ENCODE measurements at regions not wholly inside any gene's neighbourhood (a gene's known extent, or its start where the extent isn't known, plus 50 kb on each side); places are given as distances from the start of the nearest gene placed in this dataset.

DNA sequence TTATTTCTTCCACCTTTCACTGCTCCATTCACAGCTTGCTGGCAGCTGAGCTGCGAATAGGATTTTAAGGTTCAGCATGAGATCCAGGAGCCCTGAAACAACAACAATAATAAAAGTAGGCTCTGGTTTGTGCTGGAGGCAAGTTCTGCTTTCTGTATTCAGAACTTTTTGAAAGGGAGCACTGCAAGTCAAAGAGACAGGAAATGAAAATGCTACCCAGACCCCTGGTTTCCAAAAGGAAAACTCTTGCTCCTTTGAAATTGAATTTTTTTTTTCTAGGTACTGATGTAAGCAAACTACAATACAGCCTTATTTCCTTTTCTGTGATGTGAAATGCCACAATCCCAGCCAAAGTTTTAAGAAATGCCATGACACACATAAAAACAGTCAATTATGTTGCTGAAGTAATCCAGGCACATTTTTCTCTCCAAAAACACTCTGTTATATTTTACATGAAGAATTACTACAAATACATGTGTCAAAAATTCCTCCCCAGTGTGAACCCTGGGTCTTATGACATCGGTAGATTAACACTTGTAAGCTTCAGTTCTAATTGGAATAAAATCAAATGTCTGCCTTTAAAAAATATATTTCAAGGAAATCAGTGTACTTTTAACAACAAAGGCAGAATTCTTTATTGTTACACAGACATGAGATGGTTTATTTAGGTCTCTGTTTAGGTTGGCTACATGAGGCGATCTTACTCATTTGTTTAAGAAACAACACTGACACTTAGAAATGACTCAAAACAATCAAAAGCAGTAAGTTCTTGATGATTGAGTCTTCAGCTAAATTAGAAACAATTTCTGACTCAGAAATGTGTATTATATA lies 656.7 kb downstream of the EPHA7 start:
- H3K27ac ChIP-seq (ENCODE audit: low read depth, low read length) = peak overlapping the region; percentile 8

GRCh38 chr6:92759178-92759577 lies 660.2 kb downstream of the EPHA7 start:
- no peak overlapping the region for H3K4me3 ChIP-seq (ENCODE audit: low read depth in 1 of 5, low read length in 5 of 5)
- peaks cover 0 to under 1% (median 0%) of the 10 kb centered on the region in 5 donors for H3K9me3 ChIP-seq (ENCODE audit: control insufficient read depth in 5 of 5, low read length in 5 of 5)
- H3K9ac ChIP-seq (ENCODE audit: low read length in 5 of 5) = no peak overlapping the region
- H3K27me3 ChIP-seq (ENCODE audit: control insufficient read depth in 5 of 5, insufficient read depth in 4 of 5, low read length in 5 of 5) = no peaks in the 10 kb centered on the region
- no peak overlapping the region for H3K27ac ChIP-seq (ENCODE audit: low read depth, low read length)
- H3K4me1 ChIP-seq (ENCODE audit: control insufficient read depth in 5 of 5, insufficient read depth in 5 of 5, low read length in 5 of 5) = no peaks in the 10 kb centered on the region
- H3K36me3 ChIP-seq (ENCODE audit: control insufficient read depth in 5 of 5, insufficient read depth in 5 of 5, low read length in 5 of 5) = no peaks in the 10 kb centered on the region

More for the DNA sequence above, 656.7 kb downstream of the EPHA7 start:
- Histone ChIP-seq H3K9ac (ENCODE audit: low read length in 5 of 5) (no peak overlapping the region), H3K27me3 (ENCODE audit: control insufficient read depth in 5 of 5, insufficient read depth in 4 of 5, low read length in 5 of 5) (no peaks in the 10 kb centered on the region), H3K36me3 (ENCODE audit: control insufficient read depth in 5 of 5, insufficient read depth in 5 of 5, low read length in 5 of 5) (no peaks in the 10 kb centered on the region), H3K4me1 (ENCODE audit: control insufficient read depth in 5 of 5, insufficient read depth in 5 of 5, low read length in 5 of 5) (no peaks in the 10 kb centered on the region), H3K4me3 (ENCODE audit: low read depth in 1 of 5, low read length in 5 of 5) (no peak overlapping the region), H3K9me3 (ENCODE audit: control insufficient read depth in 5 of 5, low read length in 5 of 5) (no peaks in the 10 kb centered on the region)

DNA sequence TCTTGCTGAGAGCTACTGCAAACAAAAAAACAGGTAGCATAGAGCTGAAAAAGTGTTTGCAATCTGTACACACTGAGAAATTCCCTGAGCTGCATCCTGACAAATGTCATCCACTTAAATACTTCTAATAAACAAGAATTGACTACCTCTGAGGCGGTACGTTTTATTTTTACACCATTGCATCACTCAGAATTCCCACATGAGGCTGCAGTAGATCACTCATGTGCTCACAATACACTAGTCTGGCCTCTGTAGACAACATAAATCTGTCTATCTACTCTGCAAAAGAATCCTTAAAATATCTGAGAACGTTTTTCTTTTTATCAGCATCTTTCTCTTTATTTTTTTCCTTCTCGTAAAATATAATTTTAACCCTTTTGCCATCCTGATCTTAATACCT lies 661.4 kb downstream of the EPHA7 start:
- no peaks in the 10 kb centered on the region for H3K36me3 ChIP-seq (ENCODE audit: control insufficient read depth in 5 of 5, insufficient read depth in 5 of 5, low read length in 5 of 5)
- H3K27me3 ChIP-seq (ENCODE audit: control insufficient read depth in 5 of 5, insufficient read depth in 4 of 5, low read length in 5 of 5) = no peaks in the 10 kb centered on the region
- no peaks in the 10 kb centered on the region for H3K4me1 ChIP-seq (ENCODE audit: control insufficient read depth in 5 of 5, insufficient read depth in 5 of 5, low read length in 5 of 5)

DNA sequence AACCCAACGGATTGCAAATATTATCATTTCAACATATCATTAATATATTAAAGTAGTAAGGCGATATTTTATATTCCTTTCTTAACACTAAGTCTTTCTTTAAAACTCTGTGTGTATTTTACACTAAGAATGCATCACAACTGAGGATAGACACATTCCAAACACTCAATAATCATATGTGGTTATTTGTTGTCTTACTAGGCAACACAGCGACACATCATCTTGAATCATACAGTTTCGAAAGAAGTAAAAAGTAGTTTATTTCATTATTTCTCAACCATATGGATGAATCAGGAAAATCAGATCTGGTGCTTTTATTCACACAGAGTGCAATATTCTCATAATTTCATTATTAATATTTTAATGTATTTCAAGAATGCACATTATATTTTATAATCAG lies 662.4 kb downstream of the EPHA7 start:
- no peak overlapping the region for H3K4me3 ChIP-seq (ENCODE audit: low read depth in 1 of 5, low read length in 5 of 5)
- H3K9me3 ChIP-seq (ENCODE audit: control insufficient read depth in 5 of 5, low read length in 5 of 5) = peaks cover 5 to 18% (median 14%) of the 10 kb centered on the region in 5 donors
- H3K27me3 ChIP-seq (ENCODE audit: control insufficient read depth in 5 of 5, insufficient read depth in 4 of 5, low read length in 5 of 5) = no peaks in the 10 kb centered on the region
- no peak overlapping the region for H3K27ac ChIP-seq (ENCODE audit: low read depth, low read length)
- H3K9ac ChIP-seq (ENCODE audit: low read length in 5 of 5) = no peak overlapping the region
- no peaks in the 10 kb centered on the region for H3K4me1 ChIP-seq (ENCODE audit: control insufficient read depth in 5 of 5, insufficient read depth in 5 of 5, low read length in 5 of 5)
- H3K36me3 ChIP-seq (ENCODE audit: control insufficient read depth in 5 of 5, insufficient read depth in 5 of 5, low read length in 5 of 5) = no peaks in the 10 kb centered on the region

More for the DNA sequence above, 661.4 kb downstream of the EPHA7 start:
- Histone ChIP-seq H3K4me3 (ENCODE audit: low read depth in 1 of 5, low read length in 5 of 5) (no peak overlapping the region), H3K27ac (ENCODE audit: low read depth, low read length) (no peak overlapping the region), H3K9ac (ENCODE audit: low read length in 5 of 5) (no peak overlapping the region), H3K9me3 (ENCODE audit: control insufficient read depth in 5 of 5, low read length in 5 of 5) (peaks cover 0 to 13% (median 7%) of the 10 kb centered on the region in 5 donors)

- H3K27ac ChIP-seq (ENCODE audit: low read depth, low read length) = no peak overlapping the region
- H3K9ac ChIP-seq (ENCODE audit: low read length in 5 of 5) = no peak overlapping the region
- H3K9me3 ChIP-seq (ENCODE audit: control insufficient read depth in 5 of 5, low read length in 5 of 5) = peaks cover 6 to 19% (median 14%) of the 10 kb centered on the region in 5 donors
- no peaks in the 10 kb centered on the region for H3K4me1 ChIP-seq (ENCODE audit: control insufficient read depth in 5 of 5, insufficient read depth in 5 of 5, low read length in 5 of 5)
- H3K4me3 ChIP-seq (ENCODE audit: low read depth in 1 of 5, low read length in 5 of 5) = no peak overlapping the region
- no peaks in the 10 kb centered on the region for H3K27me3 ChIP-seq (ENCODE audit: control insufficient read depth in 5 of 5, insufficient read depth in 4 of 5, low read length in 5 of 5)
- no peaks in the 10 kb centered on the region for H3K36me3 ChIP-seq (ENCODE audit: control insufficient read depth in 5 of 5, insufficient read depth in 5 of 5, low read length in 5 of 5)
Observed at GRCh38 chr6:92753956-92754355, 665.4 kb downstream of the EPHA7 start.

GRCh38 chr6:92752114-92752513 lies 667.2 kb downstream of the EPHA7 start:
- H3K27ac ChIP-seq (ENCODE audit: low read depth, low read length) = no peak overlapping the region
- no peak overlapping the region for H3K9ac ChIP-seq (ENCODE audit: low read length in 5 of 5)
- no peak overlapping the region for H3K4me3 ChIP-seq (ENCODE audit: low read depth in 1 of 5, low read length in 5 of 5)
- peaks cover 6 to 19% (median 14%) of the 10 kb centered on the region in 5 donors for H3K9me3 ChIP-seq (ENCODE audit: control insufficient read depth in 5 of 5, low read length in 5 of 5)
- no peaks in the 10 kb centered on the region for H3K36me3 ChIP-seq (ENCODE audit: control insufficient read depth in 5 of 5, insufficient read depth in 5 of 5, low read length in 5 of 5)
- no peaks in the 10 kb centered on the region for H3K27me3 ChIP-seq (ENCODE audit: control insufficient read depth in 5 of 5, insufficient read depth in 4 of 5, low read length in 5 of 5)
- H3K4me1 ChIP-seq (ENCODE audit: control insufficient read depth in 5 of 5, insufficient read depth in 5 of 5, low read length in 5 of 5) = no peaks in the 10 kb centered on the region

DNA sequence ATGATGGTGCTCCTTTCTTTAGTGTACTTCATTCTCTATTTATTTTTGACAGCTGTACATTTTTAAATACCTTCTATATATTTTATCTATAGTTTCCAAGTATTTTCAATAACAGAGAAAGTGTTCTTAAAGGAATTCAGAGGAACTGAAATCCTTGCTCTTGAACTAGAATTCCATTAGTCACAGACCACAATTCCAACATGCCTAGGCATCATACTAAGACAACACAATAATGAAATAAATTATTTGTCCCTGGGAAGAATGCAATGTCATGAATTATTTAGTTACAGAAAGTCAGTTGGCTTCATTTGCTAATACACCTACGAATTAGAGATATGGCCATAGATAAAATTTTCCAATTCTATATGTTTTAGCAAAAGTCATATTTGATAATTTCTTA lies 671.2 kb downstream of the EPHA7 start:
- H3K27me3 ChIP-seq (ENCODE audit: control insufficient read depth in 5 of 5, insufficient read depth in 4 of 5, low read length in 5 of 5) = no peaks in the 10 kb centered on the region
- H3K4me1 ChIP-seq (ENCODE audit: control insufficient read depth in 5 of 5, insufficient read depth in 5 of 5, low read length in 5 of 5) = no peaks in the 10 kb centered on the region
- H3K4me3 ChIP-seq (ENCODE audit: low read depth in 1 of 5, low read length in 5 of 5) = no peak overlapping the region
- H3K36me3 ChIP-seq (ENCODE audit: control insufficient read depth in 5 of 5, insufficient read depth in 5 of 5, low read length in 5 of 5) = no peaks in the 10 kb centered on the region
- H3K9ac ChIP-seq (ENCODE audit: low read length in 5 of 5) = no peak overlapping the region
- no peak overlapping the region for H3K27ac ChIP-seq (ENCODE audit: low read depth, low read length)
- H3K9me3 ChIP-seq (ENCODE audit: control insufficient read depth in 5 of 5, low read length in 5 of 5) = peaks cover 6 to 11% (median 9%) of the 10 kb centered on the region in 5 donors

DNA sequence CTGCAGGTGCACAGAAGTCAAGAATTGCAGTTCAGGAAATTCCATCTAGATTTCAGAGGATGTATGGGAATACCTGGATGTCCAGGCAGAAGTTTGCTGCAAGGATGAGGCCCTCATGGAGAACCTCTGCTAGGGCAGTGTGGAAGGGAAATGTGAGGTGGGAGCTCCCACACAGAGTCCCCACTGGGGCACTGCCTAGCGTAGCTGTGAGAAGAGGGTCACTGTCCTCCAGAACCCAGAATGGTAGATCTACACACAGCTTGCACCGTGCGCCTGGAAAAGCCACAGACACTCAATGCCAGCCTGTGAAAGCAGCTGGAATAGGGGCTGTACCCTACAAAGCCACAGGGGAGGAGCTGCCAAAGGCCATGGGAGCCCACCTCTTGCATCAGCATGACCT lies 681.4 kb downstream of the EPHA7 start:
- no peaks in the 10 kb centered on the region for H3K36me3 ChIP-seq (ENCODE audit: control insufficient read depth in 5 of 5, insufficient read depth in 5 of 5, low read length in 5 of 5)
- no peak overlapping the region for H3K27ac ChIP-seq (ENCODE audit: low read depth, low read length)
- no peaks in the 10 kb centered on the region for H3K27me3 ChIP-seq (ENCODE audit: control insufficient read depth in 5 of 5, insufficient read depth in 4 of 5, low read length in 5 of 5)
- no peaks in the 10 kb centered on the region for H3K9me3 ChIP-seq (ENCODE audit: control insufficient read depth in 5 of 5, low read length in 5 of 5)
- H3K9ac ChIP-seq (ENCODE audit: low read length in 5 of 5) = no peak overlapping the region
- H3K4me3 ChIP-seq (ENCODE audit: low read depth in 1 of 5, low read length in 5 of 5) = no peak overlapping the region
- H3K4me1 ChIP-seq (ENCODE audit: control insufficient read depth in 5 of 5, insufficient read depth in 5 of 5, low read length in 5 of 5) = no peaks in the 10 kb centered on the region

- no peaks in the 10 kb centered on the region for H3K36me3 ChIP-seq (ENCODE audit: control insufficient read depth in 5 of 5, insufficient read depth in 5 of 5, low read length in 5 of 5)
- H3K27ac ChIP-seq (ENCODE audit: low read depth, low read length) = no peak overlapping the region
- no peak overlapping the region for H3K4me3 ChIP-seq (ENCODE audit: low read depth in 1 of 5, low read length in 5 of 5)
- H3K27me3 ChIP-seq (ENCODE audit: control insufficient read depth in 5 of 5, insufficient read depth in 4 of 5, low read length in 5 of 5) = no peaks in the 10 kb centered on the region
- peaks cover 0 to 6% (median 3%) of the 10 kb centered on the region in 5 donors for H3K9me3 ChIP-seq (ENCODE audit: control insufficient read depth in 5 of 5, low read length in 5 of 5)
- H3K4me1 ChIP-seq (ENCODE audit: control insufficient read depth in 5 of 5, insufficient read depth in 5 of 5, low read length in 5 of 5) = no peaks in the 10 kb centered on the region
- no peak overlapping the region for H3K9ac ChIP-seq (ENCODE audit: low read length in 5 of 5)
Observed at GRCh38 chr6:92723390-92723931, 695.9 kb downstream of the EPHA7 start.

GRCh38 chr6:92719773-92720172 lies 699.6 kb downstream of the EPHA7 start:
- Histone ChIP-seq H3K4me1 (ENCODE audit: control insufficient read depth in 5 of 5, insufficient read depth in 5 of 5, low read length in 5 of 5) (no peaks in the 10 kb centered on the region), H3K9me3 (ENCODE audit: control insufficient read depth in 5 of 5, low read length in 5 of 5) (peaks cover 0 to 6% (median 3%) of the 10 kb centered on the region in 5 donors), H3K9ac (ENCODE audit: low read length in 5 of 5) (no peak overlapping the region), H3K27ac (ENCODE audit: low read depth, low read length) (no peak overlapping the region), H3K36me3 (ENCODE audit: control insufficient read depth in 5 of 5, insufficient read depth in 5 of 5, low read length in 5 of 5) (no peaks in the 10 kb centered on the region), H3K4me3 (ENCODE audit: low read depth in 1 of 5, low read length in 5 of 5) (no peak overlapping the region), H3K27me3 (ENCODE audit: control insufficient read depth in 5 of 5, insufficient read depth in 4 of 5, low read length in 5 of 5) (no peaks in the 10 kb centered on the region)

Measured in subcutaneous abdominal adipose tissue (tissue), 5 donors.